SH-SY5Y (cell line): ENCODE measurements at regions not wholly inside any gene's neighbourhood (a gene's known extent, or its start where the extent isn't known, plus 50 kb on each side); places are given as distances from the start of the nearest gene placed in this dataset.

Source experiments
- GATA2 ChIP-seq: IDR thresholded peaks from 2 replicates; pipeline ENCODE4 v1.6.1; 2011; ENCODE audit warnings: mild to moderate bottlenecking, low read depth, low read length
- GATA3 ChIP-seq: IDR thresholded peaks from 2 replicates; pipeline ENCODE4 v1.6.1; 2011; ENCODE audit warnings: low read depth, mild to moderate bottlenecking, low read length, moderate library complexity

DNA sequence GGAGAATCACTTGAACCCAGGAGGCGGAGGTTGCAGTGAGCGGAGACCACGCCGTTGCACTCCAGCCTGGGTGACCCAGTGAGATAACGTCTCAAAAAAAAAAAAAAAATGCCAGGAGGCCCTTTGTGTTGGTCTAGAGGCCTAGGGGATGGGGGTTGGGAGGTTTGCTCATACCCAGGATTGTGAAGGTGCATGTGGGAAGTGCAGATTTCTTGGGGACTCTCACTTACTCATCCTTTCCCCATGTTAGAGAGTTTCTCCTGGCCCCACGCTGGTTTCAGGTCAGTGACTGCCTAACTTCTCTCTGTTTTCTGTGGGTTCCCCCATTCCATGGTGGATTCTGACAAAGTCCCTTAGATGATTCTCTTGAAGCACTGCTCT lies 471.5 kb upstream of the CNTNAP2 start:
- no peak for TF ChIP-seq GATA3
- TF ChIP-seq GATA2: no peak

- TF ChIP-seq GATA3 (no peak), GATA2 (no peak)
These were observed 472.0 kb upstream of the CNTNAP2 start for GRCh38 chr7:145644426-145645134.

DNA sequence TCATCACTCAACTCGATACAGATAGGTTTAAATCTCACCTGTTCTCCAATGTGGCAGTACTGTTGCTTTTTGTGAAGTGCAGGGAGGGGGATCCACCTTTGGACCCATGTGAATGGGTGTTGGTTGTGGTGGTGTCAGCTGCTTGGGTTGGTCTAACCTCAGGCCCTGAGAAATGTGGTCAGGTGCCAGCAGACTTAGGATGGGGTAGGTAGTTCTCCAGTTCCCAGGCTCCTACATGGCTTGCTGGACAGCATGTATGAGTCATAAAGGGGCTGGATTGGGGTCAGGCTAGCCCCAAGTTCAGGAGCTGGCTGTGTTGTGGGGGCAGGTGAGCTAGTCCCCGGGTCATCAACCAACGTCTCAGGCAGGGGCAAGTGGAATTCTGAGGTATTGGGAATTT lies 472.6 kb upstream of the CNTNAP2 start:
- TF ChIP-seq GATA3 (no peak), GATA2 (no peak)

GRCh38 chr7:145633513-145633912 lies 483.1 kb upstream of the CNTNAP2 start:
- TF ChIP-seq GATA2 (no peak), GATA3 (no peak)

DNA sequence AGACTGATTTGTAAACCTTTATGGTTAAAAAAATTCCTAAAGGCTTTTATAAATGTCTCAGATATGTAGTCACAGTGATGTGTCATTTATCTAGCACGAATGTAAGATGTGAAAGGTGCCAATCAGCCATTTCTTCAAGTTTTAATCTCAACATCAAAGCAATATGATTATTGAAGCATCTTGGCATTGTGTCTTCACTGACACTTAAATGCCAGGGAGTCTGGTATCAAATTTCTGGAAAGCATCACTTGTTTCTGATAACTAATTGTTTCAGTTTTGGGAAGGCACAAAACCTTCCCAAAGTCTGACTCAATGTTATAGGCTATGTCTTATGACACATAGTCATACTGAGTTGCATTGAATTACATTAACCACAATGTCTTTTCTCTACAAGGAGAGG lies 492.0 kb upstream of the CNTNAP2 start:
- no peak for TF ChIP-seq GATA2
- no peak for TF ChIP-seq GATA3

DNA sequence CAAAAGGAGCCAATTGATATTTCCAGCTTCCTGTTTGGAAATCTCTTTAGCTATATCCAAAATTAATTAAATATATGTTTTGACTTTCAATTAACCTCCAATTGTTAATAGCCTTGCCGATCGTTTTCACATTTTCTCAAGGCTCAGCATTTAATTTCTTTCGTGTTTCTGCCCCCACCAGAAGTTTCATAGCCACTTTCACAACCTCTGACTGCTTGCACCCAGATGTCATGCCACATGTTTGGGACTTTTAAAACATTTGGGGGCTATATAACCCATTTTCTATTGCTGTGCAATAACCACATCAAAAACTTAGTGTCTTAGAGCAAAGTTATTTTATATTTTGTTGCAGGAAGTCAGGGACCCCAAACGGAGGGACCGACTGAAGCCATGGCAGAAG lies 510.6 kb upstream of the CNTNAP2 start:
- TF ChIP-seq GATA3: no peak
- TF ChIP-seq GATA2: no peak

GRCh38 chr7:145599376-145599775 lies 517.2 kb upstream of the CNTNAP2 start:
- TF ChIP-seq GATA3 (no peak), GATA2 (no peak)

DNA sequence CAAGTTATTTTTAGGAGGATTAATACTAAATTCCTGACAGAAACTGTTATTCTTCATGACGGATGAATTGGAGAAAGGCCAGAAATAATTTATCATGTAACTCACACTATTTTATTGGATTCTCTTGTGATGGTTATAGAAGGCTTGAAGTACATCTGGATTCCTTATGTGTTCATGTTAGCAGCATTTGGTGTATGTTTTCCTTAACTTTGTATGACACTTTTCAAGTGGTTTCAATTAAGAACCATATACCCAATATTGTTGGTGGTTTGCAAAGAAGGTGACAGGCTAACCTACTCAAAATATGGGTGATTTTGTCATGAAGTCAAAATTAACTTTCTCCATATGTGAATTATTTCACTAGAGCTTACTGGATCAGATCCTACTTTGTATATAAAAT lies 532.2 kb upstream of the CNTNAP2 start:
- TF ChIP-seq GATA3 (no peak), GATA2 (no peak)

DNA sequence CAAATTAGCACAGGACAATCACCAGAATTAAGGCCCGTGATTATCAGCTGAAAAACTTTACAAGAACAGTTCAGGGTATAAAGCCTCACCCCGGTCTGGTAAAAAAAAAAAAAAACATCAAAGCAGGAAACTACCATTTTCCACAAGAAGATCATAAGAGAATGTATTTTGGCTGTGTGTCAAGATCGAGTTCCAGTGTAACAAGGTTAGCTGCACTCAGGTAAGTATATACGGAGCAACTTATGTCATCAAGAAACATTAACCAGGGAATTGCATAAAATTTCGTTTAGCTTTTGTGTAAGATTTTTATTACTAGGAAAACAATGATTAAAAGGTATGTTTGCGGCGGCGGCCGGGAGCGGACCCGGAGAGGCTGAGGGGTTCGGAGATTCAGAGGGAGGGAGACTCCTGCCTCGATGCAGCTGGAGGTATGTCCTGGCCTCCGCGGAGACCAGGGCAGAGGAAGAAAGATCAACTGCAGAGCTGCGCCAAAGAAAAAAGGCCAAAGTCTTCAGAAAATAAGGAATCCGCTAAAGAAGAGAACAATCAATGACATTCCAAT lies 533.8 kb upstream of the CNTNAP2 start:
- TF ChIP-seq GATA3 (no peak), GATA2 (no peak)

DNA sequence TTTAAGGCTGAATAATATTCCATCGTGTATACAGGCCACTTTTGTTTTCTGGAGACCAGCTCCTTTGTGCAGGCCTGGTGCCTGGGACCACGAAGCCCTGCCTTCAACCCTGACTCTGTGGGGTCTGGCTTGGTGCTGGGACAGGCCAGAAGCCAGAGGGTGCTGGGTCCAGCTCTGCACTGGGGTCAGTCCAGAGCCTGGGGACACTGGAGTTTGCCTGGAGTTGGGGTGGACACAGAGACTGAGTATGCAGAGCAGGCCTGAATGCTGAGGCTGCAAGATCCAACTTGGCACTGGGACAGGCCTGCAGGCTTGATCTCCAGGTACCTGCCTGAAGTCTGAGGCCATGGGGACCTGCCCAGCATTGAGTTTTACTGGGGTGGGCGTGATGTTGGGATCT lies 558.8 kb upstream of the CNTNAP2 start:
- TF ChIP-seq GATA2 (no peak), GATA3 (no peak)

DNA sequence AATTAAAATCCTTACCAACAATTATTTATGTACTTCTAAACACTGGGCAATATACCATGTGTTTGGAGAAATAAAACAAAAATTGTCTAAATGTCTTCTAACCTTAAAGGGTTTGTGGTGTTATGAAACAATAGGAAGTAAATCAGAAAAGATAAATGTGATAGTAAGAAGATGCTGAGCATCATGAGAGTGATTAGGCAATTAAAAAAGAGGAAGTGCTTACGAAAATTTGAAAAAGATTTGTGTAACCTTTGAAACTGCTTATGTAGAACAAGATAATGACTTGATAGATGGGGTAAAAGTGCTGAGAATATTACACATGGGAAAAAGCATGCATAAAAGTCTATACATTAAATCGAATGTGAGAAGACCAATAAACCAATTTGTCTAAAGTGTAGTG lies 573.4 kb upstream of the CNTNAP2 start:
- TF ChIP-seq GATA2 (no peak), GATA3 (no peak)

- no peak for TF ChIP-seq GATA3
These were observed 576.7 kb upstream of the CNTNAP2 start for GRCh38 chr7:145539910-145540309.

- no peak for TF ChIP-seq GATA2
These were observed 582.3 kb upstream of the CNTNAP2 start for GRCh38 chr7:145534301-145534700.

DNA sequence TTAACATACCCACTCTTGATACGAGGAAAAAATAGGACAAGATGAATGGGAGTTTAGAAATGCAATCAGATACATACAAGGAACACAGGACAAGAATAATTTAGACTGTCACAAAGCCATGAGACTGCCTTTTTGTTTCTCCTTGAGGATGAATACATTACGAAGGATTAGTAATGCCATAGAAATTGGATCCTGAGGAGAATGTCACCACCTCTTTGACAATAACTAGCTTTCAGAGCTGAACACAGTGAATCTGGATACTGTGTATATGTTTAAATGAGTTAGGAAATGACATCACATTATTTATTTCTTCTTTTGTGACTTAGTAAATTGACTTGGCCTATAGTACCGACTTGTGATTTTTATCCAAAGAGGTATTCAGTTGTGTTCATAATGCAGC lies 596.3 kb upstream of the CNTNAP2 start:
- TF ChIP-seq GATA2 (no peak), GATA3 (no peak)

DNA sequence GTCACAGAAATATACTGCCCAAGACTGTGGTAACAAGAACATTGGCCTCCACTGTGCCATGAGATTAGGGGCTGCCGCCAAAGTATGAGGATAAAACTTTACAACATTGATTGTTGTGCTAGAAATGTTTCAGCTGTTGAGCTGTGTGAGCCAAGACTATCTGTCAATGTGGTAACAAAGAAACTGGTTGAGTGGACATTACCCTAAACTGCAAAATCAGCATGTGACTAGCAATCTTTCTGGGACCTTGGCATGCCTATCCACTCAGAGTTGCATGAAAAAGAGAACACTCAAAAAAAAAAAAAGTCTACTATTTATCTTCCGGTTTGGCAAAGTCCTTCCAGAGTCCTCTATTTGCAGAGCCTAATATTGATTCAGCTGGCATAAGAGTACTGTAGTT lies 605.6 kb upstream of the CNTNAP2 start:
- TF ChIP-seq GATA2 (no peak), GATA3 (no peak)

DNA sequence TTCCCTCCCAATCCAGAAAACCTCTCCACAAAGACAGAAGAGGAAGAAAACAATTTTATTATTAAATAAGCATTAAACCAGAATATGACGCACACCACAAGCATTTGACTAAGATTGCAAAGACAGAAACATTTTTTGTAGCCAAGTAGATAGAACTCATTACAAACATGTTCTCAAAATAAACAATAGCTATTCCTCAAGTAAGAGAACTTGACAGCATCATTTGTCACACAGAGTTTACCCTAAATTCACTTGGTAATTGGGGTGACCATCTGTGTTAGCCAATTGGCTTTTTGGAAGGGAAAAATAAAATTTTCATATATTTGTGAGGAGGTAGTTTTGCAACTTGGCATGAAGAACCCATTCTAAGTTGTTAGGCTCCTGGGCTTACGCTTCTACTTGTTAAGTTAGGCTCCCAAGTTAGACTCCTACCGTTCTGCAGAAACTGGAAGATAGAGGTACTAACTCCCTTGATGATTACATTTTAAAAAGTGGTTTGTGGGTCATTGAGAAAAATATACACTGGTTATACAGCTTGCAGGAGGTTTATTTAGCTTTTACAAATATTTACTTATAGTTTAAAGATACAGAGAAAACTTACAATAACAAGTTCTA lies 618.6 kb upstream of the CNTNAP2 start:
- TF ChIP-seq GATA3 (no peak), GATA2 (no peak)
